Thyroid gland (tissue), 4 donors: ENCODE measurements at regions not wholly inside any gene's neighbourhood (a gene's known extent, or its start where the extent isn't known, plus 50 kb on each side); places are given as distances from the start of the nearest gene placed in this dataset.
A peak's percentile ranks its signal among the peaks of the same experiment; 100 is the strongest.

Experiments used
- CTCF ChIP-seq, 6 experiments: fragments of 200-600 bp in 3 of 6; fragments of 450-650 bp in 3 of 6; sonication (generic) in 3 of 6; IDR thresholded peaks; one replicate each; pipeline ENCODE4 v1.5.1; 2016 to 2019; ENCODE audit warnings: antibody characterized with exemption in 6 of 6, mild to moderate bottlenecking in 2 of 6, inconsistent platforms in 1 of 6, moderate library complexity in 1 of 6
- POLR2A ChIP-seq, 2 donors: fragments of 450-650 bp; IDR thresholded peaks; one replicate each; pipeline ENCODE4 v1.6.1; 2017; ENCODE audit warnings: antibody characterized with exemption in 2 of 2, mild to moderate bottlenecking in 2 of 2, moderate library complexity in 1 of 2

- TF ChIP-seq CTCF (IDR thresholded peaks at IDR 0.05) (peak in 1 of 6 experiments; percentile 9), POLR2A (IDR thresholded peaks at IDR 0.05) (no peak)
Observed at GRCh38 chr10:24128066-24128730, 80.7 kb upstream of the KIAA1217 start.
